ENCODE measurements at regions not wholly inside any gene's neighbourhood (a gene's known extent, or its start where the extent isn't known, plus 50 kb on each side); places are given as distances from the start of the nearest gene placed in this dataset.
"Not testable (repeated sequence)": the region's sequence is repeated elsewhere in the genome, so short reads cannot be mapped to it uniquely, and the experiment has no call there.

DNA sequence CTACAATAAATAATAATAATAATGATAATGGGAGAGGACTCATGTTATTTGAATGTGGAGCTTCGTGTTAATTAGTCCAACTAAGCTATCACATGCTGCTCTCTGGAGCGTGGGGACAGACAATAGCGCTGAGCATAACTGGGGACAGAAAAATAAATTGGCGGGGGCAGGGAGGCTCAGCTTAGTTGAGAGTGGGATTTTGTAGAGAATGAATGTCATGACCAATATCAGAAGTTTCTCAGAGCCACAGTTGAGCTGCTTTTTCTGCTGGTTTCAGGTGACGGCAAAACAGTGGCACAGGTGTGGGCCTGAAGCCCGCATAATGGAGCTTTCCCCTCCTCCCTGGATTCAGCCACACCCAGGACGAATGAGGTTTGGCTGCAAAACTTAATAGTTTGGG lies 111.1 kb upstream of the CAB39 start:
- H3K27ac Mint-ChIP-seq: no peak overlapping the region
- peaks cover 10% of the 10 kb centered on the region for H3K27me3 Mint-ChIP-seq (ENCODE audit: low read depth, poor library complexity)
- no peak for TF ChIP-seq CTCF (IDR thresholded peaks at IDR 0.05)
- no peak overlapping the region for H3K4me3 Mint-ChIP-seq
- no peaks in the 10 kb centered on the region for H3K36me3 Mint-ChIP-seq (ENCODE audit: low read depth)
- no peaks in the 10 kb centered on the region for H3K4me1 Mint-ChIP-seq
- DNase-seq: no peak
- peaks cover 9% of the 10 kb centered on the region for H3K9me3 Mint-ChIP-seq

GRCh38 chr2:230602562-230603230 lies 109.9 kb upstream of the CAB39 start:
- peaks cover 9% of the 10 kb centered on the region for H3K9me3 Mint-ChIP-seq
- no peaks in the 10 kb centered on the region for H3K36me3 Mint-ChIP-seq (ENCODE audit: low read depth)
- peaks cover 4% of the 10 kb centered on the region for H3K27me3 Mint-ChIP-seq (ENCODE audit: low read depth, poor library complexity)
- TF ChIP-seq CTCF (IDR thresholded peaks at IDR 0.05): no peak
- no peaks in the 10 kb centered on the region for H3K4me1 Mint-ChIP-seq
- no peak for DNase-seq
- H3K27ac Mint-ChIP-seq: no peak overlapping the region
- H3K4me3 Mint-ChIP-seq: no peak overlapping the region

GRCh38 chr2:230603317-230603716 lies 109.3 kb upstream of the CAB39 start:
- H3K27me3 Mint-ChIP-seq (ENCODE audit: low read depth, poor library complexity); H3K27ac Mint-ChIP-seq; H3K4me1 Mint-ChIP-seq; H3K36me3 Mint-ChIP-seq (ENCODE audit: low read depth); DNase-seq; H3K4me3 Mint-ChIP-seq: not testable (repeated sequence)
- H3K9me3 Mint-ChIP-seq: peaks cover 13% of the 10 kb centered on the region

GRCh38 chr2:230604158-230604557 lies 108.5 kb upstream of the CAB39 start:
- DNase-seq; H3K4me3 Mint-ChIP-seq; H3K27ac Mint-ChIP-seq; H3K4me1 Mint-ChIP-seq; H3K27me3 Mint-ChIP-seq (ENCODE audit: low read depth, poor library complexity); H3K36me3 Mint-ChIP-seq (ENCODE audit: low read depth): not testable (repeated sequence)
- peaks cover 18% of the 10 kb centered on the region for H3K9me3 Mint-ChIP-seq

DNA sequence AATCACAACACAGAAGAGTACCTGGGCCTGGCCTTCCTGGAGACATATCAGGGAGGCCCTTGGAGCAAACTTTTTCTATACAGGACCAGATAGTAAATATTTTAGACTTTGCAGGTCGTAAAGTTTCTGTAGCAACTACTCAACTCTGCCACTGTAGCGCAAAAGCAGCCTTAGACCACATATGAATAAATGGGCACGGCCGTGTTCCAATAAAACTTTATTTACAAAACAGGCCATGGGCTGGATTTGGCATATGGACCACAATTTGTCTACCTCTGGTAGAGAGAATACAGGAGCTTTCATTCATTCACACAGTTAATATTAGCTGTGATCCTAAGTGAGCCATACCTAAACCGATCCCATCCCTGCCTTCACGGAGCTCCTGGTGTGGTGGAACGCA lies 98.6 kb upstream of the CAB39 start:
- peaks cover 2% of the 10 kb centered on the region for H3K27me3 Mint-ChIP-seq (ENCODE audit: low read depth, poor library complexity)
- H3K4me3 Mint-ChIP-seq: no peak overlapping the region
- DNase-seq: no peak
- TF ChIP-seq CTCF (IDR thresholded peaks at IDR 0.05): no peak
- H3K9me3 Mint-ChIP-seq: peaks cover 2% of the 10 kb centered on the region
- H3K4me1 Mint-ChIP-seq: peaks cover 5% of the 10 kb centered on the region
- H3K36me3 Mint-ChIP-seq (ENCODE audit: low read depth): no peaks in the 10 kb centered on the region
- no peak overlapping the region for H3K27ac Mint-ChIP-seq

DNA sequence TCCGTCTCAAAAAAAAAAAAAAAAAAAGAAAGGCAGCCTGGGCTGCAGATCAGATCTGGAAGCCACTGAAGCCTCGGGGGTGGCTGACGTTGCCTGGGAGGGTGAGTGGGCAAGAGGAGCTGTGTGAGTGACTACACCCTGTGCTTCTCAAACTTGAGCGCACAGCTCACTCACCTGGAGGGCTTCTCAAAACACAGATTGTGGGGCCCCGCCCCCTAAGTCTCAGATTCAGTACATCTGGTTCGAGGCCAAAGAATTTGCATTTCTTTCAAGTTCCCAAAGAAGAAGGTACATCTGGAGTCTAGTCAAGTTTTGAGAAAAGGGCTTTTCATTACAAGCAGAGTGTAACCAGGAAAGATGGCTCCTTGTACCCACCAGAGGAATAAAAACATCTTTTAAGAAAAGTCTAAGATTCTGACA lies 97.7 kb upstream of the CAB39 start:
- no peak overlapping the region for H3K27ac Mint-ChIP-seq
- no peak for TF ChIP-seq CTCF (IDR thresholded peaks at IDR 0.05)

DNA sequence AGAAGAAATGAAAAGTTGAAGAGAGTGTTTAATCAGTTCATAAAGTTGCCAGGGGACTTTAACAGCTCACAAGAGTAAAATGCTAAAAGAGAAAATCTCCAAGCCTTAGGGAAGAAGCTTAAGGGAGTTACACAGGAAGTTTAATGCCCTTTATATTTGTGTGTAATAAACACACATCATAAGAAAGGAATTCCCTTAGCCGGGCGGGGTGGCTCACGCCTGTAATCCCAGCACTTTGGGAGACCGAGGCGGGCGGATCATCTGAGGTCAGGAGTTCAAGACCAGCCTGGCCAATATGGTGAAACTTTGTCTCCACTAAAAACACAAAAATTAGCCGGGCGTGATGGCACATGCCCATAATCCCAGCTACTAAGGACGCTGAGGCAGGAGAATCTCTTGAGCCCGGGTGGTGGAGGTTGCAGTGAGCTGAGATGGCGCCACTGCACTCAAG lies 95.4 kb upstream of the CAB39 start:
- not testable (repeated sequence) for H3K27me3 Mint-ChIP-seq (ENCODE audit: low read depth, poor library complexity); H3K4me1 Mint-ChIP-seq; H3K9me3 Mint-ChIP-seq; DNase-seq; H3K27ac Mint-ChIP-seq; H3K4me3 Mint-ChIP-seq; H3K36me3 Mint-ChIP-seq (ENCODE audit: low read depth)

More for the DNA sequence above, 97.7 kb upstream of the CAB39 start:
- H3K9me3 Mint-ChIP-seq: no peaks in the 10 kb centered on the region
- DNase-seq: no peak
- peaks cover 5% of the 10 kb centered on the region for H3K4me1 Mint-ChIP-seq
- H3K36me3 Mint-ChIP-seq (ENCODE audit: low read depth): no peaks in the 10 kb centered on the region
- peaks cover 6% of the 10 kb centered on the region for H3K27me3 Mint-ChIP-seq (ENCODE audit: low read depth, poor library complexity)
- H3K4me3 Mint-ChIP-seq: no peak overlapping the region

Measured in nephron progenitor cell (in vitro differentiated cells).